Endothelial cell of umbilical vein (primary cell): ENCODE measurements at regions not wholly inside any gene's neighbourhood (a gene's known extent, or its start where the extent isn't known, plus 50 kb on each side); places are given as distances from the start of the nearest gene placed in this dataset.
A peak's percentile ranks its signal among the peaks of the same experiment; 100 is the strongest.

Experiments
- BruUV-seq: library from RNA; stranded (reverse); fragments of 400-500 nt; replicated peaks from 2 replicates; lab custom pipeline; 2021; lab: Mats Ljungman, UMichigan
- CTCF ChIA-PET: fragments of 300-600, 350-600 bp; sonication (Branson Sonifier 250); formaldehyde crosslinking; loops from one replicate; lab custom pipeline; 2021; ENCODE audit warnings: antibody characterized with exemption, inconsistent platforms; lab: Charles Lee
- POLR2A ChIA-PET: fragments of 300-600, 350-600 bp; sonication (Branson Sonifier 250); formaldehyde crosslinking; loops from one replicate; lab custom pipeline; 2021; ENCODE audit warnings: antibody characterized with exemption, inconsistent platforms; lab: Charles Lee
- DNase-seq: peaks from one replicate; pipeline ENCODE4 v3.0.0-alpha.2; 2011; ENCODE audit warnings: low read depth, low spot score
- FAIRE-seq: peaks from 2 replicates; lab custom pipeline; 2011; peaks lifted over from hg19 to GRCh38; lab: Jason Lieb, UNC
- H2AFZ ChIP-seq: 2 replicates; pipeline ENCODE4 v1.6.0; 2012; ENCODE audit warnings: low read depth, low read length, control low read depth, inconsistent platforms
- H3K27ac ChIP-seq: 2 replicates; pipeline ENCODE4 v1.5.1; 2011; ENCODE audit warnings: low read depth, mild to moderate bottlenecking, control low read depth, low read length, moderate library complexity; ENCODE audit not compliant: insufficient read depth
- H3K27me3 ChIP-seq, 2 experiments: 2 replicates each; pipeline versions ENCODE4 v1.6.0 to v1.6.1; 2011; ENCODE audit warnings: low read length in 2 of 2, mixed read lengths in 1 of 2; ENCODE audit not compliant: control insufficient read depth in 2 of 2, insufficient read depth in 2 of 2
- H3K36me3 ChIP-seq, 2 experiments: 2 replicates in 1 of 2; 3 replicates in 1 of 2; pipeline ENCODE4 v1.5.1; 2011; ENCODE audit warnings: low read length in 2 of 2, mild to moderate bottlenecking in 1 of 2, moderate library complexity in 1 of 2; ENCODE audit not compliant: control insufficient read depth in 2 of 2, insufficient read depth in 2 of 2; ENCODE audit errors: extremely low read depth in 1 of 2
- H3K4me1 ChIP-seq: 3 replicates; pipeline ENCODE4 v1.5.1; 2011; ENCODE audit warnings: mild to moderate bottlenecking, low read length; ENCODE audit not compliant: control insufficient read depth, insufficient read depth; ENCODE audit errors: extremely low read depth
- H3K4me2 ChIP-seq: 2 replicates; pipeline ENCODE4 v1.6.1; 2011; ENCODE audit warnings: low read length, control low read depth, mixed read lengths; ENCODE audit not compliant: insufficient read depth
- H3K4me3 ChIP-seq, 3 experiments: fragments of 200-600 bp in 1 of 3; sonication (generic), shearing (Covaris generic) in 1 of 3; replicated peaks in 1 of 3; 2 replicates each; pipeline ENCODE4 v1.5.1; 2011 to 2016; ENCODE audit warnings: control low read depth in 3 of 3, low read length in 3 of 3, mild to moderate bottlenecking in 2 of 3, inconsistent platforms in 1 of 3, low read depth in 1 of 3, moderate library complexity in 1 of 3; ENCODE audit not compliant: insufficient read depth in 1 of 3
- H3K79me2 ChIP-seq: 2 replicates; pipeline ENCODE4 v1.6.0; 2012; ENCODE audit warnings: low read length, inconsistent platforms; ENCODE audit not compliant: control insufficient read depth, insufficient read depth
- H3K9ac ChIP-seq: replicated peaks from 2 replicates; pipeline ENCODE3; 2011; ENCODE audit warnings: low read length, control low read depth; ENCODE audit not compliant: insufficient read depth; ENCODE audit errors: extremely low read depth
- H3K9me1 ChIP-seq: replicated peaks from 3 replicates; pipeline ENCODE4 v1.6.0; 2011; ENCODE audit warnings: mild to moderate bottlenecking, low read length; ENCODE audit not compliant: control insufficient read depth, insufficient read depth; ENCODE audit errors: extremely low read depth
- H3K9me3 ChIP-seq: replicated peaks from 2 replicates; pipeline ENCODE4 v1.5.1; 2012; ENCODE audit warnings: low read length, inconsistent platforms; ENCODE audit not compliant: control insufficient read depth, insufficient read depth
- H4K20me1 ChIP-seq: replicated peaks from 2 replicates; pipeline ENCODE3; 2011; ENCODE audit warnings: mild to moderate bottlenecking, low read length; ENCODE audit not compliant: control insufficient read depth, insufficient read depth; ENCODE audit errors: extremely low read depth
- EZH2 ChIP-seq: IDR thresholded peaks from 2 replicates; pipeline ENCODE4 v1.6.1; 2012; ENCODE audit warnings: borderline replicate concordance, low read depth, mild to moderate bottlenecking, moderate library complexity, low read length, inconsistent platforms; ENCODE audit not compliant: severe bottlenecking
- FOS ChIP-seq: IDR thresholded peaks from 2 replicates; pipeline ENCODE4 v1.6.1; 2011; ENCODE audit warnings: mild to moderate bottlenecking, low read length, moderate library complexity, borderline replicate concordance; ENCODE audit not compliant: insufficient read depth
- GATA2 ChIP-seq: IDR thresholded peaks from 2 replicates; pipeline ENCODE4 v1.7.0; 2011; ENCODE audit warnings: low read depth, mild to moderate bottlenecking, moderate library complexity, mixed read lengths, low read length; ENCODE audit not compliant: insufficient read length, insufficient read depth
- JUN ChIP-seq: IDR thresholded peaks from 2 replicates; pipeline ENCODE4 v1.6.1; 2011; ENCODE audit warnings: borderline replicate concordance, low read depth; ENCODE audit not compliant: insufficient read length, insufficient read depth
- MYC ChIP-seq: IDR thresholded peaks from one replicate; pipeline ENCODE4 v1.6.1; 2011; ENCODE audit warnings: mild to moderate bottlenecking, low read depth, low read length
- POLR2A ChIP-seq: IDR thresholded peaks from 2 replicates; pipeline ENCODE4 v1.6.1; 2012; ENCODE audit warnings: low read depth, mild to moderate bottlenecking, control low read depth, low read length
- POLR2AphosphoS5 ChIP-seq: IDR thresholded peaks from 2 replicates; pipeline ENCODE4 v1.6.1; 2012; ENCODE audit warnings: low read depth, mild to moderate bottlenecking, control low read depth, low read length, moderate library complexity; ENCODE audit not compliant: insufficient read depth
- dilution Hi-C: fragments of 300-500 bp; cut with MboI; formaldehyde crosslinking; loops from one replicate; pipeline ENCODE4 v1.15.0; 2019; ENCODE audit warnings: low sequenced_read_pairs; ENCODE audit not compliant: extremely low pct_ligation_motif_present
- intact Hi-C: fragments of 100-400 bp; cut with micrococcal nuclease; formaldehyde crosslinking; loops from one replicate; pipeline ENCODE4 v1.10.0; 2022
- TF ChIP-seq, protein P1 (sequence below): IDR thresholded peaks from 2 replicates; pipeline ENCODE4 v1.6.1; 2011; ENCODE audit not compliant: insufficient read depth, insufficient read length
- TF ChIP-seq, protein P2 (sequence below), 2 donors: IDR thresholded peaks; 1 replicate in 1 of 2; 2 replicates in 1 of 2; pipeline ENCODE4 v1.5.1; 2011; ENCODE audit warnings: low read length in 2 of 2, mild to moderate bottlenecking in 2 of 2, moderate library complexity in 2 of 2, control low read depth in 1 of 2, inconsistent platforms in 1 of 2, low read depth in 1 of 2; ENCODE audit not compliant: insufficient read depth in 1 of 2; ENCODE audit errors: extremely low read depth in 1 of 2

DNA sequence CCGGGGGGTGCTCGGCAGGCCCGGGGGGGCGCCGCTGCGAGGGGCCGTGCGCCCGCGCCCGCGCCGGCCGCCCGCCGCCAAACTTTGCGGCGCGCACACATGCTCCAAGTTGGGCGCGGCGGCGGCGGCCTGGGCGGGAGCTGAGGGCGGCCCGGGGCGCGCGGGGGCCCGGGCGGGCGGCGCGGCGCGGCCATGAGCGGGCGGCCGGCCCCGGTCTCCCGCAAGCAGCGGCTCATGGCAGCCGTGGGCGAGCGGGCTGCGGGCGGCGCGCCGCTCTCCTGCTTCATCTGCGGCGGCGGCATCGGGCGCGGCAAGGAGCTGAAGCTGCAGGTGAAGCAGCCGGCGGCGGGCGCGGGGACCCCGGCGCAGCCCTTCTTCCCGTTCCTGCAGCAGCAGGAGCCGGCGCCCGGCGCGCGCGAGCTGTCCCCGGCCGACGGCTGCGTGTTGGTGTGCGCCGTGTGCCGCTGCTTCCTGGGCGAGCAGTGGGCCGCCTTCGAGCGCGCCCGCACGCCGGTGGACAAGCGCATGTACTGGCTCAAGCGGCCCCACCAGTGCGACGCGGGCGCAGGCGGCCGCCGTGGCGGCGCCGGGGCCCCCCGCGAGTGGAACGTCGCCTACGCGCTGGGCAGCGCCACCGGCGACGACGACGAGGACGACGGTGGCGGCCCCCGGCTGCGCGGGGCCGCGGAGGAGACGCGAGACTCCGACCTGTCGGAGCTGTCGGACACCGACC lies 57.2 kb upstream of the CIBAR2 start:
- Histone ChIP-seq H3K9ac (no peak overlapping the region), H3K36me3 (no peaks in the 10 kb centered on the region), H3K79me2 (no peaks in the 10 kb centered on the region), H3K9me1 (no peaks in the 10 kb centered on the region), H3K27me3 (no peaks in the 10 kb centered on the region), H4K20me1 (no peaks in the 10 kb centered on the region), H3K4me1 (peaks cover 54% of the 10 kb centered on the region), H2AFZ (peak overlapping the region; percentile 13), H3K4me3 (peak overlapping the region in 1 of 3 experiments; percentile 32), H3K9me3 (no peaks in the 10 kb centered on the region), H3K4me2 (peak overlapping the region; percentile 47), H3K27ac (no peak overlapping the region)
- TF ChIP-seq MYC (no peak), POLR2AphosphoS5 (no peak), JUN (no peak), FOS (no peak)
- intact Hi-C loops (no loop called here), dilution Hi-C loops (no loop called here)
- FAIRE-seq (no peak), DNase-seq (no peak)
- no TSS peak for BruUV-seq
- CTCF ChIA-PET: interaction anchor here (0.6 to 1.5 kb wide), 4 partner anchors 11 to 55 kb away, joined by 3 to 16 read pairs (median 3); no protein-coding TSS in a partner anchor
- POLR2A ChIA-PET: no interaction called here

DNA sequence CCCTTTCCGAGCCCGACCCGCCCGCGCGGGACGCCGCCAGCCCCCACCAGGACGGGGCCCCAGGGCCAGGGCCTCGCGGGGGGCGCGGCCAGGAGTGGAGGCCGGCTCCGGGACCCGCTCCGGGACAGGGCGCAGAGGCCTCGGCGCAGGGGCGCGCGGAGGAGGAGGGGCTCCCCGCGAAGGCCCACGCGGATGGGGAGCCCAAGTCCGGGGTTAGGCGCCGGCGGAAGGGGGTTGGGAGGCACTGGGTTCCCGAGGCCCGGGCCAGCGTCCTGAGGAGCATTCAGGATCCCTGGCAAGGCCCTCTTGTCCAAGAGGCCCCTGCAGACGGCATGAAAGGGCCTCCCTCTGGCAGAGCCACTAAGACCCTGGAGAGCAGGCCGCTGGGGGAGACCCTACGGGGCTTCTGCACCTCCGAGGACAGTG lies 57.8 kb upstream of the CIBAR2 start:
- Histone ChIP-seq H4K20me1 (no peaks in the 10 kb centered on the region), H3K4me2 (peak overlapping the region; percentile 47), H3K4me1 (peaks cover 56% of the 10 kb centered on the region), H3K9ac (no peak overlapping the region), H3K36me3 (no peaks in the 10 kb centered on the region), H3K79me2 (no peaks in the 10 kb centered on the region), H3K27ac (no peak overlapping the region), H3K9me3 (no peaks in the 10 kb centered on the region), H3K4me3 (peak overlapping the region in 1 of 3 experiments; percentile 32), H3K9me1 (no peaks in the 10 kb centered on the region), H2AFZ (no peak overlapping the region), H3K27me3 (no peaks in the 10 kb centered on the region)
- BruUV-seq: no TSS peak
- ChIA-PET POLR2A (no interaction called here), CTCF (interaction anchor here (1.0 to 6.0 kb wide), 4 partner anchors 12 to 55 kb away, joined by 3 to 45 read pairs (median 10); no protein-coding TSS in a partner anchor)
- TF ChIP-seq GATA2 (no peak), MYC (no peak), EZH2 (no peak), FOS (no peak), JUN (no peak), POLR2AphosphoS5 (no peak), POLR2A (no peak)
- TF ChIP-seq, protein P1, sequence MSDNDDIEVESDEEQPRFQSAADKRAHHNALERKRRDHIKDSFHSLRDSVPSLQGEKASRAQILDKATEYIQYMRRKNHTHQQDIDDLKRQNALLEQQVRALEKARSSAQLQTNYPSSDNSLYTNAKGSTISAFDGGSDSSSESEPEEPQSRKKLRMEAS: no peak
- TF ChIP-seq, protein P2, sequence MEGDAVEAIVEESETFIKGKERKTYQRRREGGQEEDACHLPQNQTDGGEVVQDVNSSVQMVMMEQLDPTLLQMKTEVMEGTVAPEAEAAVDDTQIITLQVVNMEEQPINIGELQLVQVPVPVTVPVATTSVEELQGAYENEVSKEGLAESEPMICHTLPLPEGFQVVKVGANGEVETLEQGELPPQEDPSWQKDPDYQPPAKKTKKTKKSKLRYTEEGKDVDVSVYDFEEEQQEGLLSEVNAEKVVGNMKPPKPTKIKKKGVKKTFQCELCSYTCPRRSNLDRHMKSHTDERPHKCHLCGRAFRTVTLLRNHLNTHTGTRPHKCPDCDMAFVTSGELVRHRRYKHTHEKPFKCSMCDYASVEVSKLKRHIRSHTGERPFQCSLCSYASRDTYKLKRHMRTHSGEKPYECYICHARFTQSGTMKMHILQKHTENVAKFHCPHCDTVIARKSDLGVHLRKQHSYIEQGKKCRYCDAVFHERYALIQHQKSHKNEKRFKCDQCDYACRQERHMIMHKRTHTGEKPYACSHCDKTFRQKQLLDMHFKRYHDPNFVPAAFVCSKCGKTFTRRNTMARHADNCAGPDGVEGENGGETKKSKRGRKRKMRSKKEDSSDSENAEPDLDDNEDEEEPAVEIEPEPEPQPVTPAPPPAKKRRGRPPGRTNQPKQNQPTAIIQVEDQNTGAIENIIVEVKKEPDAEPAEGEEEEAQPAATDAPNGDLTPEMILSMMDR (IDR thresholded peaks at IDR 0.05; ENCODE audit: extremely low read depth in 1 of 2, insufficient read depth in 1 of 2, low read depth in 1 of 2, low read length in 2 of 2): no peak
- FAIRE-seq (no peak), DNase-seq (no peak)
- intact Hi-C loops (no loop called here), dilution Hi-C loops (no loop called here)
